Body of pancreas (tissue), 4 donors: ENCODE measurements at regions not wholly inside any gene's neighbourhood (a gene's known extent, or its start where the extent isn't known, plus 50 kb on each side); places are given as distances from the start of the nearest gene placed in this dataset.

Experiments used
- POLR2A ChIP-seq, 3 donors: fragments of 450-650 bp; IDR thresholded peaks; one replicate each; pipeline ENCODE4 v1.6.1; 2016; ENCODE audit warnings: antibody characterized with exemption in 3 of 3, mild to moderate bottlenecking in 2 of 3
- TF ChIP-seq, protein P1 (sequence below), 7 experiments: fragments of 450-650 bp in 4 of 7; fragments of 200-600 bp in 3 of 7; sonication (generic) in 3 of 7; IDR thresholded peaks; one replicate each; pipeline ENCODE4 v1.5.1; 2016 to 2019; ENCODE audit warnings: antibody characterized with exemption in 7 of 7

GRCh38 chr3:150345021-150345538 is 63.0 kb upstream of the TSC22D2 start:
- TF ChIP-seq, protein P1, sequence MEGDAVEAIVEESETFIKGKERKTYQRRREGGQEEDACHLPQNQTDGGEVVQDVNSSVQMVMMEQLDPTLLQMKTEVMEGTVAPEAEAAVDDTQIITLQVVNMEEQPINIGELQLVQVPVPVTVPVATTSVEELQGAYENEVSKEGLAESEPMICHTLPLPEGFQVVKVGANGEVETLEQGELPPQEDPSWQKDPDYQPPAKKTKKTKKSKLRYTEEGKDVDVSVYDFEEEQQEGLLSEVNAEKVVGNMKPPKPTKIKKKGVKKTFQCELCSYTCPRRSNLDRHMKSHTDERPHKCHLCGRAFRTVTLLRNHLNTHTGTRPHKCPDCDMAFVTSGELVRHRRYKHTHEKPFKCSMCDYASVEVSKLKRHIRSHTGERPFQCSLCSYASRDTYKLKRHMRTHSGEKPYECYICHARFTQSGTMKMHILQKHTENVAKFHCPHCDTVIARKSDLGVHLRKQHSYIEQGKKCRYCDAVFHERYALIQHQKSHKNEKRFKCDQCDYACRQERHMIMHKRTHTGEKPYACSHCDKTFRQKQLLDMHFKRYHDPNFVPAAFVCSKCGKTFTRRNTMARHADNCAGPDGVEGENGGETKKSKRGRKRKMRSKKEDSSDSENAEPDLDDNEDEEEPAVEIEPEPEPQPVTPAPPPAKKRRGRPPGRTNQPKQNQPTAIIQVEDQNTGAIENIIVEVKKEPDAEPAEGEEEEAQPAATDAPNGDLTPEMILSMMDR (IDR thresholded peaks at IDR 0.05) = no peak
- no peak for TF ChIP-seq POLR2A (IDR thresholded peaks at IDR 0.05)
